Panc1 (cell line): ENCODE measurements at regions not wholly inside any gene's neighbourhood (a gene's known extent, or its start where the extent isn't known, plus 50 kb on each side); places are given as distances from the start of the nearest gene placed in this dataset.

Experiments used
- ATAC-seq: fragments of 200-7000 bp; cut with Tn5 transposase; 2 replicates; pipeline ENCODE4 v1.9.1; 2020; ENCODE audit warnings: mild to moderate bottlenecking, moderate library complexity
- BruUV-seq: library from RNA; stranded (reverse); fragments of 400-500 nt; replicated peaks from 2 replicates; lab custom pipeline; 2021; lab: Mats Ljungman, UMichigan
- CTCF ChIA-PET: fragments of 300-600 bp; sonication (Branson Sonifier 250); formaldehyde crosslinking; loops from one replicate; lab custom pipeline; 2022; ENCODE audit warnings: antibody characterized with exemption; lab: Charles Lee
- POLR2A ChIA-PET: fragments of 300-600 bp; sonication (Branson Sonifier 250); formaldehyde crosslinking; loops from one replicate; lab custom pipeline; 2022; ENCODE audit warnings: antibody characterized with exemption; lab: Charles Lee
- DNase-seq: peaks from one replicate; pipeline ENCODE4 v3.0.0-alpha.2; 2010; ENCODE audit warnings: low read depth, low spot score
- H3K27ac ChIP-seq: 2 replicates; pipeline ENCODE4 v1.5.1; 2011; ENCODE audit warnings: mild to moderate bottlenecking, low read length, inconsistent platforms
- H3K27me3 ChIP-seq: fragments of 200-500 bp; sonication (Bioruptor generic); 2 replicates; pipeline ENCODE4 v1.6.0; 2014; ENCODE audit warnings: low read length, inconsistent platforms; ENCODE audit not compliant: control insufficient read depth, insufficient read depth
- H3K36me3 ChIP-seq: fragments of 200-500 bp; sonication (Bioruptor generic); 2 replicates; pipeline ENCODE4 v1.5.1; 2014; ENCODE audit warnings: inconsistent platforms, mild to moderate bottlenecking, low read length, moderate library complexity; ENCODE audit not compliant: control insufficient read depth, insufficient read depth
- H3K4me1 ChIP-seq: 2 replicates; pipeline ENCODE4 v1.5.1; 2011; ENCODE audit warnings: inconsistent platforms, mild to moderate bottlenecking, low read length, moderate library complexity; ENCODE audit not compliant: control insufficient read depth, insufficient read depth
- H3K4me3 ChIP-seq, 2 experiments: 2 replicates each; pipeline ENCODE4 v1.5.1; 2011 to 2012; ENCODE audit warnings: low read depth in 2 of 2, low read length in 2 of 2, mild to moderate bottlenecking in 2 of 2, inconsistent platforms in 1 of 2, moderate library complexity in 1 of 2
- H3K9me3 ChIP-seq: fragments of 200-500 bp; sonication (Bioruptor generic); 2 replicates; pipeline ENCODE4 v1.5.1; 2014; ENCODE audit warnings: low read depth, mild to moderate bottlenecking, inconsistent platforms, low read length, moderate library complexity; ENCODE audit not compliant: control insufficient read depth, insufficient read depth
- POLR2AphosphoS5 ChIP-seq: IDR thresholded peaks from 2 replicates; pipeline ENCODE4 v1.6.1; 2012; ENCODE audit warnings: mild to moderate bottlenecking, low read depth, low read length, moderate library complexity
- REST ChIP-seq, 2 experiments: IDR thresholded peaks; 2 replicates each; pipeline ENCODE4 v1.6.1; 2011 to 2012; ENCODE audit warnings: low read depth in 2 of 2, control low read depth in 1 of 2, low read length in 1 of 2, mild to moderate bottlenecking in 1 of 2, moderate library complexity in 1 of 2; ENCODE audit not compliant: insufficient read depth in 1 of 2
- SIN3A ChIP-seq: IDR thresholded peaks from 2 replicates; pipeline ENCODE4 v1.6.1; 2012; ENCODE audit warnings: low read depth, mild to moderate bottlenecking, low read length, moderate library complexity, borderline replicate concordance; ENCODE audit not compliant: insufficient read depth
- TCF7L2 ChIP-seq: IDR thresholded peaks from 2 replicates; pipeline ENCODE4 v1.6.1; 2011; ENCODE audit warnings: mild to moderate bottlenecking, low read depth, low read length, inconsistent platforms
- in situ Hi-C: cut with HindIII; loops from 2 replicates; pipeline ENCODE4 v1.10.0; 2016; ENCODE audit warnings: low sequenced_read_pairs, low pct_unique_long_range_greater_than_20kb
- intact Hi-C: fragments of 100-400 bp; cut with micrococcal nuclease; formaldehyde crosslinking; loops from one replicate; pipeline ENCODE4 v1.10.0; 2022; ENCODE audit not compliant: unreplicated experiment
- TF ChIP-seq, protein P1 (sequence below): fragments of 450-650 bp; IDR thresholded peaks from 2 replicates; pipeline ENCODE4 v1.5.1; 2017; ENCODE audit warnings: mild to moderate bottlenecking

DNA sequence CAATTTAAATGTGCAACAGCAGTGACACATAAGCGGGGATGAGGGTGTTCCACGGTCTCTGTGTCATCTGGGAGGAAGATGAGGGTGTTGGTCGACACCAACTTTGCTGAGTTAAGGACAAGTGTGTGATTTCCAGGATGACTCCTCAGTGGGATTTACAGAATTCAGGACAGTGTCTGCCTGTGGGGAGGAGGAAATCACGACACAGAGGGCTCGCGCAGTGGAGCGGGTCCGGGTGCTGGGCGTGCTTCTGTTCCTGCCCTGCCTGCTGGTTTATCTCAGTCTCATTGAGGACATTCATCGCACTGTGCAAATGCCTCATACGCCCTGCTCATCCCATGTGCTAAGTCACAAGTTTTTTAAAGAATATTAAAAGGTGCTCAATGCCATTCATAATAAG, 73.7 kb upstream of the ADAMTS2 start:
- no peaks in the 10 kb centered on the region for H3K4me1 ChIP-seq
- POLR2A ChIA-PET, result no interaction called here
- TF ChIP-seq, protein P1, sequence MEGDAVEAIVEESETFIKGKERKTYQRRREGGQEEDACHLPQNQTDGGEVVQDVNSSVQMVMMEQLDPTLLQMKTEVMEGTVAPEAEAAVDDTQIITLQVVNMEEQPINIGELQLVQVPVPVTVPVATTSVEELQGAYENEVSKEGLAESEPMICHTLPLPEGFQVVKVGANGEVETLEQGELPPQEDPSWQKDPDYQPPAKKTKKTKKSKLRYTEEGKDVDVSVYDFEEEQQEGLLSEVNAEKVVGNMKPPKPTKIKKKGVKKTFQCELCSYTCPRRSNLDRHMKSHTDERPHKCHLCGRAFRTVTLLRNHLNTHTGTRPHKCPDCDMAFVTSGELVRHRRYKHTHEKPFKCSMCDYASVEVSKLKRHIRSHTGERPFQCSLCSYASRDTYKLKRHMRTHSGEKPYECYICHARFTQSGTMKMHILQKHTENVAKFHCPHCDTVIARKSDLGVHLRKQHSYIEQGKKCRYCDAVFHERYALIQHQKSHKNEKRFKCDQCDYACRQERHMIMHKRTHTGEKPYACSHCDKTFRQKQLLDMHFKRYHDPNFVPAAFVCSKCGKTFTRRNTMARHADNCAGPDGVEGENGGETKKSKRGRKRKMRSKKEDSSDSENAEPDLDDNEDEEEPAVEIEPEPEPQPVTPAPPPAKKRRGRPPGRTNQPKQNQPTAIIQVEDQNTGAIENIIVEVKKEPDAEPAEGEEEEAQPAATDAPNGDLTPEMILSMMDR, result no peak
- TF ChIP-seq SIN3A (no peak), REST (IDR thresholded peaks at IDR 0.05; ENCODE audit: insufficient read depth in 1 of 2, low read depth in 2 of 2, low read length in 1 of 2) (no peak), POLR2AphosphoS5 (no peak), TCF7L2 (no peak)

DNA sequence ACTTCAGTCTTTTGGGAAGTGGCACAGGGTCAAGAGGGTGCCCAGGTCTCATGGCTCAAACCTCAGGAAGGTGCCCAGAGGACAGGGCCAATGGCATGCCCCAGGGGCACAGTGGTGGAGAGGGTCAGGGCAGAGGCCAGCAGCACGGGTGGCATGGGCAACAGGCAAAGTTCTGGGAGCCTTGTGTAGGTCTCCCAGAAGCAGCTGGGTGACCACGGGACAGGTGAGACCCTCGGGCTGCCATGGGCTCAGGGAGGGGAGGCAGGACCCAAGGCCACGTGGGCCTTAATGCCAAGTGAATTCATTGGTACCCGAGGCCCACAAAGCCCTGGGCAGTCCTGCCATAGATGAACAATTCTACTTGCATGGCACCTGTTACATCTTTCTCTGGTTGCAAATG, 72.4 kb upstream of the ADAMTS2 start:
- ATAC-seq (no peak), DNase-seq (no peak)
- no peaks in the 10 kb centered on the region for H3K9me3 ChIP-seq
- no TSS peak for BruUV-seq
- in situ Hi-C loops, result no loop called here
- ChIA-PET CTCF (no interaction called here), POLR2A (no interaction called here)
- TF ChIP-seq REST (IDR thresholded peaks at IDR 0.05; ENCODE audit: insufficient read depth in 1 of 2, low read depth in 2 of 2, low read length in 1 of 2), result no peak
- no peak for TF ChIP-seq SIN3A
- TF ChIP-seq POLR2AphosphoS5, result no peak
- TF ChIP-seq, protein P1, result no peak
- no peak for TF ChIP-seq TCF7L2
- no peaks in the 10 kb centered on the region; the same call in 1 of the 2 replicates for H3K27me3 ChIP-seq
- no peak overlapping the region for H3K27ac ChIP-seq
- H3K4me3 ChIP-seq, result no peak overlapping the region
- H3K36me3 ChIP-seq, result no peaks in the 10 kb centered on the region
- H3K4me1 ChIP-seq, result no peaks in the 10 kb centered on the region
- intact Hi-C loops, result no loop called here

More for the DNA sequence above, 73.7 kb upstream of the ADAMTS2 start:
- no peak for DNase-seq
- Histone ChIP-seq H3K9me3 (no peaks in the 10 kb centered on the region), H3K27ac (no peak overlapping the region), H3K36me3 (no peaks in the 10 kb centered on the region), H3K4me3 (no peak overlapping the region), H3K27me3 (no peaks in the 10 kb centered on the region; the same call in 1 of the 2 replicates)
- intact Hi-C loops (no loop called here), in situ Hi-C loops (no loop called here)
- BruUV-seq, result no TSS peak
- no peak for ATAC-seq
- CTCF ChIA-PET, result no interaction called here
